Activated CD4-positive, alpha-beta T cell treated with anti-CD3 and anti-CD28 coated beads, Interleukin-2, amount 10 ng/mL, durations not matched to agents 7 days and 5 days (primary cell): ENCODE measurements at regions not wholly inside any gene's neighbourhood (a gene's known extent, or its start where the extent isn't known, plus 50 kb on each side); places are given as distances from the start of the nearest gene placed in this dataset.
"Not testable (repeated sequence)": the region's sequence is repeated elsewhere in the genome, so short reads cannot be mapped to it uniquely, and the experiment has no call there.

ENCODE experiments used
- CTCF ChIA-PET: fragments of 350-600 bp; sonication (Branson Sonifier 250); formaldehyde crosslinking; loops from one replicate; lab custom pipeline; 2021; ENCODE audit warnings: antibody characterized with exemption; lab: Charles Lee
- POLR2A ChIA-PET: fragments of 350-600 bp; sonication (Branson Sonifier 250); formaldehyde crosslinking; loops from one replicate; lab custom pipeline; 2021; ENCODE audit warnings: antibody characterized with exemption; lab: Charles Lee
- DNase-seq: peaks from one replicate; pipeline ENCODE4 v3.0.0-alpha.2; 2020
- H3K27ac Mint-ChIP-seq: one replicate; pipeline ENCODE4 v1.8.0; 2021; ENCODE audit warnings: mild to moderate bottlenecking, moderate library complexity, mixed read lengths
- H3K27me3 Mint-ChIP-seq: one replicate; pipeline ENCODE4 v1.8.0; 2021; ENCODE audit warnings: mixed read lengths
- H3K36me3 Mint-ChIP-seq: one replicate; pipeline ENCODE4 v1.8.0; 2021; ENCODE audit warnings: low read depth, mixed read lengths
- H3K4me1 Mint-ChIP-seq: one replicate; pipeline ENCODE4 v1.8.0; 2021; ENCODE audit warnings: mixed read lengths
- H3K4me3 Mint-ChIP-seq: one replicate; pipeline ENCODE4 v1.8.0; 2021; ENCODE audit warnings: mild to moderate bottlenecking, moderate library complexity, mixed read lengths
- H3K9me3 Mint-ChIP-seq: one replicate; pipeline ENCODE4 v1.8.0; 2021; ENCODE audit warnings: mixed read lengths

- no peak overlapping the region for H3K4me3 Mint-ChIP-seq
- H3K36me3 Mint-ChIP-seq, result no peaks in the 10 kb centered on the region
- H3K27ac Mint-ChIP-seq, result no peak overlapping the region
- H3K9me3 Mint-ChIP-seq, result no peaks in the 10 kb centered on the region
- peaks cover 14% of the 10 kb centered on the region for H3K27me3 Mint-ChIP-seq
- ChIA-PET POLR2A (no interaction called here), CTCF (no interaction called here)
- DNase-seq, result no peak
- no peaks in the 10 kb centered on the region for H3K4me1 Mint-ChIP-seq
These were observed 57.3 kb upstream of the PHF21A start for GRCh38 chr11:46178513-46178912.

- Mint-ChIP-seq H3K27me3 (peaks cover 14% of the 10 kb centered on the region), H3K36me3 (no peaks in the 10 kb centered on the region), H3K27ac (no peak overlapping the region), H3K9me3 (no peaks in the 10 kb centered on the region), H3K4me3 (no peak overlapping the region), H3K4me1 (no peaks in the 10 kb centered on the region)
- POLR2A ChIA-PET, result no interaction called here
- DNase-seq, result no peak
- CTCF ChIA-PET, result no interaction called here
These were observed 55.2 kb upstream of the PHF21A start for GRCh38 chr11:46176421-46176820.

GRCh38 chr11:46175401-46176002 lies 54.2 kb upstream of the PHF21A start:
- DNase-seq, result no peak
- H3K9me3 Mint-ChIP-seq, result no peaks in the 10 kb centered on the region
- CTCF ChIA-PET, result no interaction called here
- H3K4me1 Mint-ChIP-seq, result no peaks in the 10 kb centered on the region
- H3K27me3 Mint-ChIP-seq, result peaks cover 16% of the 10 kb centered on the region
- POLR2A ChIA-PET, result no interaction called here
- no peak overlapping the region for H3K27ac Mint-ChIP-seq
- H3K4me3 Mint-ChIP-seq, result no peak overlapping the region
- no peaks in the 10 kb centered on the region for H3K36me3 Mint-ChIP-seq

- CTCF ChIA-PET, H3K9me3 Mint-ChIP-seq, POLR2A ChIA-PET, H3K36me3 Mint-ChIP-seq, DNase-seq, H3K4me1 Mint-ChIP-seq, H3K27ac Mint-ChIP-seq, H3K4me3 Mint-ChIP-seq: not testable (repeated sequence)
- peaks cover 20% of the 10 kb centered on the region for H3K27me3 Mint-ChIP-seq
These were observed 50.4 kb upstream of the PHF21A start for GRCh38 chr11:46171693-46172092.
